NCI-H446 (cell line): ENCODE measurements at regions not wholly inside any gene's neighbourhood (a gene's known extent, or its start where the extent isn't known, plus 50 kb on each side); places are given as distances from the start of the nearest gene placed in this dataset.
A peak's percentile ranks its signal among the peaks of the same experiment; 100 is the strongest.

Experiments
- DNase-seq, 2 experiments: peaks; one replicate each; lab custom pipeline; 2025; lab: John Stamatoyannopoulos, UW

DNA sequence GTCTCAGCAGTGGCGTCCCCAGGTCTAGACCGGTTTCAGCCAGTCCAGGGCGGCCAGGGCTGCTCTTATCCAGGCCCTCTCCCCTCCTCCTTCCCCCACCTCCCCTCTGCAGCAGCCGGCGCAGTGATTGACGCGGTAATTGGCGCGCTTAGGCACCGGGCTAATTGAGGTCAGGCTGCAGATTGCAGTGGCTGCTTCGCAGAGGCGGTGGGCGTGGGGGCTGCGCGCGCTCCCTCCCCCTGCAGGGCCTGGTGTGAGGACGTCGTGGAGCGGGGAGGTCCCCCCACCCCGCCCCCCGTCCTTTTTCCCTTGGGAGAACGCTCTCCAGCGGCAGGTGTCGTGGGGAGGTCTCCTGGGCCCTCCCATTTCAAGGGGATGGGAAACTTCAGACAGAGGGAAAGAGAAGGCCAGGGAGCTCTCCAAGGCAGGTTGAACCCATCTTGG lies 70.4 kb upstream of the BLCAP start:
- DNase-seq = no peak

DNA sequence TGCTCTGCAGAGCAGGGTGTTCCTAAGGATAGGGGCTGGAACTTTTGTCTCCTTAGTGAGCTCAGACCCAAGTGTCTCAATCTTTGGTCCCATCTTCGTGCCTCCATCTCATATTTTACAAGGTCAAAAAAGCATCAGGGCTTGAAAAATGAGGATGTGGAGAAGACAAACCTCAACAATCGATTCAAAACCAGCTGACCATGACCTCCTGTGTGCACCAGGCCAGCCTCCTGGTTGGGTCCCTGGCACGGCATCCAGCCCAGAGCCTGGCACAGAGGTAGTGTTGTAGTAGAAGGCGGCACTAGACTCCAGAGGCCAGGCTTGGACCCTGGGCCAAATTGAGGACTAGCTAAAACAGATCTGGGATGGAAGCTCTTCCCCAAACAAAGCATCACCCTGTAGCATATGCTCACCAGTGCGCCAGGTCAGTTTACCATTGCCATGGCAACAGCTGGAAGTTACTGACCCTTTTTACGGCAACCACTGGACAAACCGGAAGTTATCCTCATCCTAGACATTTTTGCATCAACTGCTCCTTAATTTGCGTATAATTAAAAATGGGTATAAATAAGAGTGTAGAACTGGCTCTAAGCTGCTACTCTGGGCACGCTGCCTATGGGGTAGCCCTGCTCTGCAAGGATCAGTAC lies 69.3 kb upstream of the BLCAP start:
- no peak for DNase-seq

DNA sequence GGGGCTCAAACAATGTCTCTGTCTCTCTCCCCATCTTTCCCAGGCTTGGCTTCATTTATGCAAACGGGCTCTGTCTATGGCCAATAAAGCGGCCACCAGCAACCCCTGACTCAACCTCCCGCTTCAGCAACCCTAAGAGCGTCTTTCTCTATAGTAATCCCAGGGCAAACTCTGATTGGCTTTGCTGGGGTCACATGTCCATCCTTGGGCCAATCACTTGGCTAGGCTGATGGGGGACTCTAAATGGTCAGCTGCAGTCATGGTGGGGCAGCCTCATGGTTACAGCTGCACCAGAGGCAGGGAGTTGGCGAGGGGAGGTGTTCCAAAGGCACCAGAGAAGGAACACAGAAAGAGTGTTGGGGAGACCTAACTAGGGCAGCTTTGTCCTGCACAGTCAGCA lies 68.5 kb upstream of the BLCAP start:
- no peak for DNase-seq

DNA sequence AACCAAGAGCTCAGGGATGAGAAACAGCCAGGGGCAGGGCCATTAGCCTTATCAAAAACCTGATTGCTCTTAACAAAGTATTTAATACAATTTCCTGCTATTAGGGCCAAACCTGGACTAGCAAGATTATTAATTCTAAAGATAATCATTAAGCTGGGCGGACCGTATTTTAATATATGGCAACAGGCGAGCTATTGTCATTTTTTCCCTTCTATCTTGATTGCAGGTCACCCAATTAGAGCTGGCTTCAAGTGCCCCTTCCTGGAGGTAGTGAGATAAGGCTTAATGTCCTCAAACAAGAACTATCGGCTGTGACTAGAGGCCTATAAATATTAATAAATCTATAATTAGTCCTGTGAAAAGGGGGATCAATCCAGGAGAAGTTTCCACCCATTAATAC lies 66.0 kb upstream of the BLCAP start:
- no peak for DNase-seq

DNA sequence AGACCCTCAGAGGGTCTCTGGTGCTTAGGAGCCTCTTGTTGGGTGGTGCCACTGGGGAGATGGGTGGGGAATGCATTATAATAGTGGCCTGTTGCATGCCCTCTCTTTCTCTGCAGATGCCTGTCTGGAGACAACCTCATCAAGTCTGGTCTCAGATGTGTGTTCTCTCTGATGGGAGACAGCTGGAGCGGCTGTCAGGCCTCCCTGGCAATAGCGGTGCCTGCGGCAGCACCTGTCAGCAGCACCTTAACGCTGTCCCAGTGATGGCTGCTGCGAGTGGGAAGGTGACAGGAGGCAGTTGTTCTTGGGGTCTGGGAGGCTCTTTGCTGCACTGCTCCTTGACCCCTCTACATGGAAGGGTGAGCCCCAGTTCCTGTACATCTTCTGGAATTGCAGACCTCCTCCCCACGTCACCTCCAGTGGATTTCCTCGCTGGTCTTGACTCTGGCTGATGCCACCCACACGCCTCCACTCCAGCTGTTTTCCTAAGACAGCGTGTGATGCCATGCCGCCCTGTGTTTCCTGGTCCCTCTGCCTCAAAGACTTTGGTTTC lies 63.3 kb upstream of the BLCAP start:
- no peak for DNase-seq

DNA sequence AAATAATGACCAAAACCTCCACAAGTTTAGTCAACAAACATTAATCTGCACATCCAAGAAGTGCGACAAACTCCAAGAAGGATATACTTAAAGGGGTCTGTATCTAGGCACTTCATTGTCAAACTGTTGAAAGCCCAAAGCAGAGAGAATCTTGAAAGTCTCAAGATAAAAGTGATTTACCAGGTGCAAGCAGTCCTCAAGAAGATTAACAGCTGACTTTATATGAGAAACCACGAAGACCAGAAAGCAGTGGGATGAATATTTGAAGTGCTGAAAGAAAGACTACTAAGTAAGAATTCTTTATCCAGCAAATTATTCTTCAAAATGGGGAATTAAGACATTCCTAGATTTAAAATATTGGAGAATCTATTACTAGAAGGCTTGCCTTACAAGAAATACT lies 58.4 kb upstream of the BLCAP start:
- no peak for DNase-seq

DNA sequence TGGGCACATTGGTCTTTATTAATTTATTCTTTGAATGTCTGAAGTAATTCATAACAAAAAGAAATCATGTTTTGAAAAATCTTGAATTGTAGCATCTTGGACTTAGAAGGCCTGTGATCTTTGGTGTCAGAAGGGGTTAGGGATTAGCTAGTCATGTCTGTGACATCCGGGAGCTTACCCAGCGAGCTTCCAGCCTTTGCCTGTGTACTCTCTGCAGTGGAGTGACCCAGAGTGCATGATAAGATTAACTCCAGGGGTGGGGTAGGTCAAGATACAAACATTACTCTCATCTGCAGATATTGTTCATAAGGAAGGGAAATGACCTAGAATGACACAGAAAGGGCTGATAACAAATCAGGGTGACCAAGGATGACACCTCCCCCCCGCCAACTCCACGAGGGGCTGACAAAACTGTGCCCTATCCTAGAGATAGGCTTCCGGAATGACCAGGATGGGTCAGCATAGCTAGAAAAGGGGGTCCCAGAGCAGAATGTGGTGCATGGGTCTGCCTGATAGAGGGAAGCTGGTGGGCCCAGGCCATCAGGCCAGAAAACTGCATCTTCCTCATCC lies 56.6 kb upstream of the BLCAP start:
- no peak for DNase-seq

DNA sequence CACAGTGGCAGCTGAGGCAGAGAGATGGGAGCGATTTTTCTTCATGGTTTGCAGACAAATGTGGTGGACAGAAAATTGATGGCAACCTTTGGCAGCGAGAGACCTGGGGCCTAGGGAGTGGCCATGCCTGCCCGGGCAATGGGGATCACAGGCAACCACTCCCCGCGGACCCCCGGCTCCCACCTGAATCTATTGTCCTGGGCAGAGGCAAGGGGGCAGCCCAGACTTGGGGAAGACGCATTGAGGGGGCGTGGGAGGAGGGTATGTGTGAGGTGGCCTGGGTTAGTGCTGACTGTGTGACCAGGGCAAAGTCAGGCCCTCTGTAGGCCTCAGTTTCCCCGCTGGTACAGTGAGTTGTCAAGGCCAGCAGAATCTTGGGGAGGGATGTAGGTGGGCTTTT lies 53.6 kb upstream of the BLCAP start:
- no peak for DNase-seq

DNA sequence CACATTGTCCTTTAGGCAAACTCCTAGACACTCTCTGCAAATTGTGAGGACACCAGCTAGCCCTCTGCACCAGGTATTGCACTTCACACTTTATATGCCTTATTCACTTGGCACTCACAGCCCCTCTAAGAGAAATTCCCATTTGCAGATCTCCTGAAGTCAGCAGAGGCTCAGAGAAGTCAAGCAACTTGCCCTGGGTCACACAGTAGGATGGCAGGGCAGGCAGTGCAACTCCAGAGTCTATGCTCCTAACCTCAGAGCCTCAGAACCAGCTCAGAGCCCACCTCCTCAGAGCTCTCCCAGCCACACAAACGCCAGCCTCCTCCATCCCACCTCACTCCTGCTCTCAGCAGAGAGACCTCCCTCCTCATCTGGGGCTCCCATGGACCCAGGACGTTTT lies 52.4 kb upstream of the BLCAP start:
- DNase-seq = no peak

DNA sequence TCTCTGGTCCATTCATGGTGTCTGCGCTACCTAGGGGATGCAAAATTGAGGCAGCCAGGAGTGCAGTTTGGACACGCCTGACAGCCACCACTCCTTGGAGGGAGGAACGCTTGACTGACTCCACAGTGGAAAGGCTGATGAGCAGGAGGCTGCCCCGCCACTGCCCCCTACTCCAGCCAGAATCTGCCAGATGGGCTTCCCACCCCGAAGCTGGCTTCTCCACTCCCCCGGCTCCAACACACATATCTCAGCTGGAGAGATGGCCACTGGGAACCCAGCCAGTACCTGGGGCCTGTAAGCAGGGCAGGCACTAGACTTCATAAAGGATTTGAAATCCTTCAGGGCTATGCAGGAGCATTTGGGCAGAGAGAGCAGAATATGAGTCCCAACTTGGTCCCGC lies 51.4 kb upstream of the BLCAP start:
- DNase-seq = peak in 1 of 2 experiments; percentile 15

DNA sequence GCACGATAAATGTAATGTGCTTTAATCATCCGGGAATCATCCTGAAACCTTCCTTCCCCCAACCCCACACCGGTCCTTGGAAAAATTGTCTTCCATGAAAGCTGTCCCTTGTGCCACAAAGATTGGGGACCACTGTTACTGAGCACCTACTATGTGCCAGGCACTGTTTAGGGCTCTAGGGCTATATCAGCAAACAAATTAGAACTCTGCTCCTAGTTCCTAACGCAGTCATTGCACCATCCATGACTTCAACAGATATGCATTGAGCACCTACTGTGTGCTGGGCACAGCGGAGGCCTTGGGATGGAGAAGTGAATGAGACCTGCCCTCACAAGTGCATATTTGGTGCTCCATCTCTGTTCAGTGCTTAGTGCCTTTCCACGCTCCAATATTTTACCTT lies 50.3 kb upstream of the BLCAP start:
- no peak for DNase-seq
